HG03280 (cell line): ENCODE measurements at regions not wholly inside any gene's neighbourhood (a gene's known extent, or its start where the extent isn't known, plus 50 kb on each side); places are given as distances from the start of the nearest gene placed in this dataset.

ENCODE experiments used
- ATAC-seq: cut with Tn5 transposase; IDR thresholded peaks from one replicate; pipeline ENCODE4 v1.9.1; 2021; ENCODE audit warnings: mild to moderate bottlenecking, moderate library complexity; ENCODE audit not compliant: unreplicated experiment

- ATAC-seq, result no peak
Observed at GRCh38 chr2:41735006-41735405, 312.8 kb upstream of the PKDCC start.

GRCh38 chr2:41735476-41735875 is 312.3 kb upstream of the PKDCC start:
- no peak for ATAC-seq

- peak; percentile 85 for ATAC-seq
Observed at GRCh38 chr2:41736105-41736567, 311.7 kb upstream of the PKDCC start.

GRCh38 chr2:41736586-41736985 is 311.2 kb upstream of the PKDCC start:
- peak; percentile 22 for ATAC-seq

GRCh38 chr2:41737888-41738287 is 309.9 kb upstream of the PKDCC start:
- no peak for ATAC-seq

- ATAC-seq, result peak; percentile 98
Observed at GRCh38 chr2:41741951-41742595, 305.7 kb upstream of the PKDCC start.

GRCh38 chr2:41743324-41743723 is 304.5 kb upstream of the PKDCC start:
- ATAC-seq, result no peak

- ATAC-seq, result no peak
Observed at GRCh38 chr2:41750829-41751228, 297.0 kb upstream of the PKDCC start.

GRCh38 chr2:41759880-41760279 is 287.9 kb upstream of the PKDCC start:
- no peak for ATAC-seq

- ATAC-seq, result no peak
Observed at GRCh38 chr2:41763141-41763540, 284.7 kb upstream of the PKDCC start.

- ATAC-seq, result no peak
Observed at GRCh38 chr2:41764131-41764530, 283.7 kb upstream of the PKDCC start.

GRCh38 chr2:41764919-41765318 is 282.9 kb upstream of the PKDCC start:
- ATAC-seq, result no peak

- ATAC-seq, result no peak
Observed at GRCh38 chr2:41768310-41768709, 279.5 kb upstream of the PKDCC start.

- ATAC-seq, result no peak
Observed at GRCh38 chr2:41771710-41772109, 276.1 kb upstream of the PKDCC start.

- no peak for ATAC-seq
Observed at GRCh38 chr2:41772697-41773096, 275.1 kb upstream of the PKDCC start.

GRCh38 chr2:41774011-41774605 is 273.7 kb upstream of the PKDCC start:
- ATAC-seq, result no peak

- ATAC-seq, result no peak
Observed at GRCh38 chr2:41775366-41776025, 272.3 kb upstream of the PKDCC start.

GRCh38 chr2:41779888-41780287 is 267.9 kb upstream of the PKDCC start:
- no peak for ATAC-seq

- no peak for ATAC-seq
Observed at GRCh38 chr2:41782306-41783158, 265.3 kb upstream of the PKDCC start.

GRCh38 chr2:41784496-41784895 is 263.3 kb upstream of the PKDCC start:
- no peak for ATAC-seq

GRCh38 chr2:41785251-41786022 is 262.4 kb upstream of the PKDCC start:
- no peak for ATAC-seq
